GM20000 (cell line): ENCODE measurements at regions not wholly inside any gene's neighbourhood (a gene's known extent, or its start where the extent isn't known, plus 50 kb on each side); places are given as distances from the start of the nearest gene placed in this dataset.
"Not testable (repeated sequence)": the region's sequence is repeated elsewhere in the genome, so short reads cannot be mapped to it uniquely, and the experiment has no call there.

Experiments
- DNase-seq: peaks from one replicate; pipeline ENCODE4 v3.0.0; 2012; ENCODE audit warnings: low spot score
- CTCF ChIP-seq: IDR thresholded peaks from 2 replicates; pipeline ENCODE4 v1.5.1; 2012; ENCODE audit warnings: mild to moderate bottlenecking, control low read depth; ENCODE audit errors: extremely low read depth, missing control alignments

- no peak for TF ChIP-seq CTCF
- no peak for DNase-seq
These were observed 124.7 kb upstream of the BMAL1 start for GRCh38 chr11:13152736-13153541.

GRCh38 chr11:13154374-13154773 lies 123.2 kb upstream of the BMAL1 start:
- DNase-seq = not testable (repeated sequence)

GRCh38 chr11:13160346-13160745 lies 117.2 kb upstream of the BMAL1 start:
- DNase-seq = no peak
- TF ChIP-seq CTCF = no peak

GRCh38 chr11:13160806-13161205 lies 116.8 kb upstream of the BMAL1 start:
- TF ChIP-seq CTCF = no peak

GRCh38 chr11:13163158-13163557 lies 114.4 kb upstream of the BMAL1 start:
- TF ChIP-seq CTCF = no peak
- DNase-seq = no peak

More at GRCh38 chr11:13160806-13161205, 116.8 kb upstream of the BMAL1 start:
- DNase-seq = no peak

- no peak for DNase-seq
- TF ChIP-seq CTCF = no peak
These were observed 111.6 kb upstream of the BMAL1 start for GRCh38 chr11:13166036-13166435.

- no peak for TF ChIP-seq CTCF
- no peak for DNase-seq
These were observed 109.3 kb upstream of the BMAL1 start for GRCh38 chr11:13168271-13168670.

GRCh38 chr11:13169709-13170108 lies 107.9 kb upstream of the BMAL1 start:
- no peak for DNase-seq
- TF ChIP-seq CTCF = no peak
